Endothelial cell of umbilical vein (primary cell): ENCODE measurements at regions not wholly inside any gene's neighbourhood (a gene's known extent, or its start where the extent isn't known, plus 50 kb on each side); places are given as distances from the start of the nearest gene placed in this dataset.

ENCODE experiments used
- BruUV-seq: library from RNA; stranded (reverse); fragments of 400-500 nt; replicated peaks from 2 replicates; lab custom pipeline; 2021; lab: Mats Ljungman, UMichigan
- CTCF ChIA-PET: fragments of 300-600, 350-600 bp; sonication (Branson Sonifier 250); formaldehyde crosslinking; loops from one replicate; lab custom pipeline; 2021; ENCODE audit warnings: antibody characterized with exemption, inconsistent platforms; lab: Charles Lee
- POLR2A ChIA-PET: fragments of 300-600, 350-600 bp; sonication (Branson Sonifier 250); formaldehyde crosslinking; loops from one replicate; lab custom pipeline; 2021; ENCODE audit warnings: antibody characterized with exemption, inconsistent platforms; lab: Charles Lee
- DNase-seq: peaks from one replicate; pipeline ENCODE4 v3.0.0-alpha.2; 2011; ENCODE audit warnings: low read depth, low spot score
- FAIRE-seq: peaks from 2 replicates; lab custom pipeline; 2011; peaks lifted over from hg19 to GRCh38; lab: Jason Lieb, UNC
- H2AFZ ChIP-seq: 2 replicates; pipeline ENCODE4 v1.6.0; 2012; ENCODE audit warnings: low read depth, low read length, control low read depth, inconsistent platforms
- H3K27ac ChIP-seq: 2 replicates; pipeline ENCODE4 v1.5.1; 2011; ENCODE audit warnings: low read depth, mild to moderate bottlenecking, control low read depth, low read length, moderate library complexity; ENCODE audit not compliant: insufficient read depth
- H3K27me3 ChIP-seq, 2 experiments: 2 replicates each; pipeline versions ENCODE4 v1.6.0 to v1.6.1; 2011; ENCODE audit warnings: low read length in 2 of 2, mixed read lengths in 1 of 2; ENCODE audit not compliant: control insufficient read depth in 2 of 2, insufficient read depth in 2 of 2
- H3K36me3 ChIP-seq, 2 experiments: 2 replicates in 1 of 2; 3 replicates in 1 of 2; pipeline ENCODE4 v1.5.1; 2011; ENCODE audit warnings: low read length in 2 of 2, mild to moderate bottlenecking in 1 of 2, moderate library complexity in 1 of 2; ENCODE audit not compliant: control insufficient read depth in 2 of 2, insufficient read depth in 2 of 2; ENCODE audit errors: extremely low read depth in 1 of 2
- H3K4me1 ChIP-seq: 3 replicates; pipeline ENCODE4 v1.5.1; 2011; ENCODE audit warnings: mild to moderate bottlenecking, low read length; ENCODE audit not compliant: control insufficient read depth, insufficient read depth; ENCODE audit errors: extremely low read depth
- H3K4me2 ChIP-seq: 2 replicates; pipeline ENCODE4 v1.6.1; 2011; ENCODE audit warnings: low read length, control low read depth, mixed read lengths; ENCODE audit not compliant: insufficient read depth
- H3K4me3 ChIP-seq, 3 experiments: fragments of 200-600 bp in 1 of 3; sonication (generic), shearing (Covaris generic) in 1 of 3; replicated peaks in 1 of 3; 2 replicates each; pipeline ENCODE4 v1.5.1; 2011 to 2016; ENCODE audit warnings: control low read depth in 3 of 3, low read length in 3 of 3, mild to moderate bottlenecking in 2 of 3, inconsistent platforms in 1 of 3, low read depth in 1 of 3, moderate library complexity in 1 of 3; ENCODE audit not compliant: insufficient read depth in 1 of 3
- H3K79me2 ChIP-seq: 2 replicates; pipeline ENCODE4 v1.6.0; 2012; ENCODE audit warnings: low read length, inconsistent platforms; ENCODE audit not compliant: control insufficient read depth, insufficient read depth
- H3K9ac ChIP-seq: replicated peaks from 2 replicates; pipeline ENCODE3; 2011; ENCODE audit warnings: low read length, control low read depth; ENCODE audit not compliant: insufficient read depth; ENCODE audit errors: extremely low read depth
- H3K9me1 ChIP-seq: replicated peaks from 3 replicates; pipeline ENCODE4 v1.6.0; 2011; ENCODE audit warnings: mild to moderate bottlenecking, low read length; ENCODE audit not compliant: control insufficient read depth, insufficient read depth; ENCODE audit errors: extremely low read depth
- H3K9me3 ChIP-seq: replicated peaks from 2 replicates; pipeline ENCODE4 v1.5.1; 2012; ENCODE audit warnings: low read length, inconsistent platforms; ENCODE audit not compliant: control insufficient read depth, insufficient read depth
- H4K20me1 ChIP-seq: replicated peaks from 2 replicates; pipeline ENCODE3; 2011; ENCODE audit warnings: mild to moderate bottlenecking, low read length; ENCODE audit not compliant: control insufficient read depth, insufficient read depth; ENCODE audit errors: extremely low read depth
- EZH2 ChIP-seq: IDR thresholded peaks from 2 replicates; pipeline ENCODE4 v1.6.1; 2012; ENCODE audit warnings: borderline replicate concordance, low read depth, mild to moderate bottlenecking, moderate library complexity, low read length, inconsistent platforms; ENCODE audit not compliant: severe bottlenecking
- FOS ChIP-seq: IDR thresholded peaks from 2 replicates; pipeline ENCODE4 v1.6.1; 2011; ENCODE audit warnings: mild to moderate bottlenecking, low read length, moderate library complexity, borderline replicate concordance; ENCODE audit not compliant: insufficient read depth
- GATA2 ChIP-seq: IDR thresholded peaks from 2 replicates; pipeline ENCODE4 v1.7.0; 2011; ENCODE audit warnings: low read depth, mild to moderate bottlenecking, moderate library complexity, mixed read lengths, low read length; ENCODE audit not compliant: insufficient read length, insufficient read depth
- JUN ChIP-seq: IDR thresholded peaks from 2 replicates; pipeline ENCODE4 v1.6.1; 2011; ENCODE audit warnings: borderline replicate concordance, low read depth; ENCODE audit not compliant: insufficient read length, insufficient read depth
- MAX ChIP-seq: IDR thresholded peaks from 2 replicates; pipeline ENCODE4 v1.6.1; 2011; ENCODE audit not compliant: insufficient read depth, insufficient read length
- MYC ChIP-seq: IDR thresholded peaks from one replicate; pipeline ENCODE4 v1.6.1; 2011; ENCODE audit warnings: mild to moderate bottlenecking, low read depth, low read length
- POLR2A ChIP-seq: IDR thresholded peaks from 2 replicates; pipeline ENCODE4 v1.6.1; 2012; ENCODE audit warnings: low read depth, mild to moderate bottlenecking, control low read depth, low read length
- POLR2AphosphoS5 ChIP-seq: IDR thresholded peaks from 2 replicates; pipeline ENCODE4 v1.6.1; 2012; ENCODE audit warnings: low read depth, mild to moderate bottlenecking, control low read depth, low read length, moderate library complexity; ENCODE audit not compliant: insufficient read depth
- dilution Hi-C: fragments of 300-500 bp; cut with MboI; formaldehyde crosslinking; loops from one replicate; pipeline ENCODE4 v1.15.0; 2019; ENCODE audit warnings: low sequenced_read_pairs; ENCODE audit not compliant: extremely low pct_ligation_motif_present
- intact Hi-C: fragments of 100-400 bp; cut with micrococcal nuclease; formaldehyde crosslinking; loops from one replicate; pipeline ENCODE4 v1.10.0; 2022
- TF ChIP-seq, protein P1 (sequence below), 2 donors: IDR thresholded peaks; 1 replicate in 1 of 2; 2 replicates in 1 of 2; pipeline ENCODE4 v1.5.1; 2011; ENCODE audit warnings: low read length in 2 of 2, mild to moderate bottlenecking in 2 of 2, moderate library complexity in 2 of 2, control low read depth in 1 of 2, inconsistent platforms in 1 of 2, low read depth in 1 of 2; ENCODE audit not compliant: insufficient read depth in 1 of 2; ENCODE audit errors: extremely low read depth in 1 of 2

- H3K9ac ChIP-seq, result no peak overlapping the region
- H3K27ac ChIP-seq, result no peak overlapping the region
- no peaks in the 10 kb centered on the region for H4K20me1 ChIP-seq
- H2AFZ ChIP-seq, result no peak overlapping the region
- FAIRE-seq, result no peak
- no TSS peak for BruUV-seq
- dilution Hi-C loops (no loop called here), intact Hi-C loops (no loop called here)
- TF ChIP-seq POLR2A, result no peak
- TF ChIP-seq MAX, result no peak
- no peak for TF ChIP-seq EZH2
- TF ChIP-seq MYC, result no peak
- no peak for TF ChIP-seq GATA2
- TF ChIP-seq, protein P1, sequence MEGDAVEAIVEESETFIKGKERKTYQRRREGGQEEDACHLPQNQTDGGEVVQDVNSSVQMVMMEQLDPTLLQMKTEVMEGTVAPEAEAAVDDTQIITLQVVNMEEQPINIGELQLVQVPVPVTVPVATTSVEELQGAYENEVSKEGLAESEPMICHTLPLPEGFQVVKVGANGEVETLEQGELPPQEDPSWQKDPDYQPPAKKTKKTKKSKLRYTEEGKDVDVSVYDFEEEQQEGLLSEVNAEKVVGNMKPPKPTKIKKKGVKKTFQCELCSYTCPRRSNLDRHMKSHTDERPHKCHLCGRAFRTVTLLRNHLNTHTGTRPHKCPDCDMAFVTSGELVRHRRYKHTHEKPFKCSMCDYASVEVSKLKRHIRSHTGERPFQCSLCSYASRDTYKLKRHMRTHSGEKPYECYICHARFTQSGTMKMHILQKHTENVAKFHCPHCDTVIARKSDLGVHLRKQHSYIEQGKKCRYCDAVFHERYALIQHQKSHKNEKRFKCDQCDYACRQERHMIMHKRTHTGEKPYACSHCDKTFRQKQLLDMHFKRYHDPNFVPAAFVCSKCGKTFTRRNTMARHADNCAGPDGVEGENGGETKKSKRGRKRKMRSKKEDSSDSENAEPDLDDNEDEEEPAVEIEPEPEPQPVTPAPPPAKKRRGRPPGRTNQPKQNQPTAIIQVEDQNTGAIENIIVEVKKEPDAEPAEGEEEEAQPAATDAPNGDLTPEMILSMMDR (IDR thresholded peaks at IDR 0.05; ENCODE audit: extremely low read depth in 1 of 2, insufficient read depth in 1 of 2, low read depth in 1 of 2, low read length in 2 of 2), result no peak
- TF ChIP-seq FOS, result no peak
- no peak for TF ChIP-seq JUN
- TF ChIP-seq POLR2AphosphoS5, result no peak
- H3K4me3 ChIP-seq, result no peak overlapping the region
- POLR2A ChIA-PET, result no interaction called here
- CTCF ChIA-PET, result no interaction called here
- H3K36me3 ChIP-seq, result no peaks in the 10 kb centered on the region
- no peaks in the 10 kb centered on the region for H3K27me3 ChIP-seq
- no peaks in the 10 kb centered on the region for H3K79me2 ChIP-seq
- no peaks in the 10 kb centered on the region for H3K9me3 ChIP-seq
- no peak overlapping the region for H3K4me2 ChIP-seq
- no peak for DNase-seq
- no peaks in the 10 kb centered on the region for H3K4me1 ChIP-seq
- H3K9me1 ChIP-seq, result no peaks in the 10 kb centered on the region
Observed at GRCh38 chr6:139640921-139641320, 266.5 kb upstream of the CITED2 start.
